Activated CD4-positive, alpha-beta T cell treated with anti-CD3 and anti-CD28 coated beads for 36 hours (primary cell): ENCODE measurements at regions not wholly inside any gene's neighbourhood (a gene's known extent, or its start where the extent isn't known, plus 50 kb on each side); places are given as distances from the start of the nearest gene placed in this dataset.

Experiments
- ATAC-seq: fragments of 200-7000 bp; cut with Tn5 transposase; one replicate; pipeline ENCODE4 v1.10.0; 2021; ENCODE audit warnings: mild to moderate bottlenecking, moderate library complexity
- CTCF ChIA-PET: fragments of 350-600 bp; sonication (Branson Sonifier 250); formaldehyde crosslinking; loops from one replicate; lab custom pipeline; 2021; ENCODE audit warnings: antibody characterized with exemption; lab: Charles Lee
- POLR2A ChIA-PET: fragments of 350-600 bp; sonication (Branson Sonifier 250); formaldehyde crosslinking; loops from one replicate; lab custom pipeline; 2021; ENCODE audit warnings: antibody characterized with exemption, inconsistent platforms; lab: Charles Lee
- DNase-seq: peaks from one replicate; pipeline ENCODE4 v3.0.0-alpha.2; 2020
- H3K27ac Mint-ChIP-seq: one replicate; pipeline ENCODE4 v1.8.0; 2021; ENCODE audit warnings: mixed read lengths
- H3K27me3 Mint-ChIP-seq: one replicate; pipeline ENCODE4 v1.8.0; 2021; ENCODE audit warnings: mixed read lengths
- H3K36me3 Mint-ChIP-seq: one replicate; pipeline ENCODE4 v1.8.0; 2021; ENCODE audit warnings: low read depth, mixed read lengths
- H3K4me1 Mint-ChIP-seq: one replicate; pipeline ENCODE4 v1.8.0; 2021; ENCODE audit warnings: mixed read lengths
- H3K4me3 Mint-ChIP-seq: one replicate; pipeline ENCODE4 v1.8.0; 2021; ENCODE audit warnings: mild to moderate bottlenecking, moderate library complexity, mixed read lengths
- H3K9me3 Mint-ChIP-seq: one replicate; pipeline ENCODE4 v1.8.0; 2021; ENCODE audit warnings: low read depth, mixed read lengths
- intact Hi-C, 2 experiments: fragments of 100-400 bp; cut with DNase I in 1 of 2; cut with micrococcal nuclease in 1 of 2; formaldehyde crosslinking; loops; one replicate each; pipeline versions ENCODE4 v1.14.2 to v1.15.1; 2022 to 2024; cut with DNase I, micrococcal nuclease

DNA sequence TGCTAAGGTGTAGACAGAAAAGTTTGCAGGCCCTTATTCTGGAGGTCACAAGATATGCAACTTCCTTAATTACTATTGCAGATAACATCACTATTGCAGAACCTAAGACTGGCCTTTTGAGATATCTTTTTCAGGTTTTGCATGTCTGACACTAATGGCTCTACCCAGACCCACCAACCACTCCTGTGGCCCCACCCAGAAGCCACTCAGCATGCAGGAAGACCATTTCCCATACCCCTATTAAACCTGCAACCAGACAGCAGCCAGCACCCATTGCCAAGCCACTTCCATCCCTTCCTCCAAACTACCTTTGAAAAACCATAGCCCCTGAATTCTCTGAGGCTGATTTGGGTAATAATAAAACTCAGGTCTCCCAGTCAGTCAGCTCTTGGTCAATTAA lies 297.6 kb downstream of the SLITRK6 start:
- ChIA-PET POLR2A (no interaction called here), CTCF (no interaction called here)
- intact Hi-C loops = no loop called here
- DNase-seq (no peak), ATAC-seq (no peak)
- H3K27ac Mint-ChIP-seq = no peak overlapping the region
- no peaks in the 10 kb centered on the region for H3K4me1 Mint-ChIP-seq
- H3K27me3 Mint-ChIP-seq = no peaks in the 10 kb centered on the region
- H3K36me3 Mint-ChIP-seq = no peaks in the 10 kb centered on the region
- H3K9me3 Mint-ChIP-seq = no peaks in the 10 kb centered on the region
- no peak overlapping the region for H3K4me3 Mint-ChIP-seq

DNA sequence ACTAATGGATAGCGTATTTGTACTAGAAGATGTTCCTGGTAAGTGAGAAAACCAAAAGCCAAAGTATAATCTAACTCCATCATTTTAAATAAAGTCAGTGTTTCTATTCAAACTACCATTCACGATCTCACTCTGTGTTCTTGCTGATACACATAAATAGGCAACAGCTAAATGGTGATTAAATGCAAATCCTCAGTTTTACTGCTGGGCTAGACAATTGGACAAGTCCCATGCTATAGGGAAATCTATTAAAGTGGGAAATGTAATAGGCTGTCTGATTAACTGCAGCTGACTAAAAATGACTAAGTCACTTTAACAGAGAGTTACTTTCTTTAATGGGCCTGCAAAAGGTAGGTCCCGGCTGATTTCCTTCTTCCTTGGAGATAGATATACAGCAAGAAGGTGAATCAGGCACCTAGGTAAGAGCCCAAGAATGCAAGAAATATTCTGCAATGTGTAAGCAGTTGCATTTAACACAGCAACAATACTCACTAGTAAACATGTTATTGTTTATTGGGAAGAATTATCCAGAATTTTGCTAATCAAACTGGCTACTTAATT lies 298.4 kb downstream of the SLITRK6 start:
- intact Hi-C loops = no loop called here
- CTCF ChIA-PET = interaction anchor here (1.2 kb wide), 1 partner anchor 11 kb away, joined by 3 read pairs; no protein-coding TSS in a partner anchor
- no peak overlapping the region for H3K4me3 Mint-ChIP-seq
- no peaks in the 10 kb centered on the region for H3K9me3 Mint-ChIP-seq
- ATAC-seq (no peak), DNase-seq (no peak)
- H3K27me3 Mint-ChIP-seq = no peaks in the 10 kb centered on the region
- no peaks in the 10 kb centered on the region for H3K4me1 Mint-ChIP-seq
- H3K27ac Mint-ChIP-seq = no peak overlapping the region
- POLR2A ChIA-PET = no interaction called here
- no peaks in the 10 kb centered on the region for H3K36me3 Mint-ChIP-seq

DNA sequence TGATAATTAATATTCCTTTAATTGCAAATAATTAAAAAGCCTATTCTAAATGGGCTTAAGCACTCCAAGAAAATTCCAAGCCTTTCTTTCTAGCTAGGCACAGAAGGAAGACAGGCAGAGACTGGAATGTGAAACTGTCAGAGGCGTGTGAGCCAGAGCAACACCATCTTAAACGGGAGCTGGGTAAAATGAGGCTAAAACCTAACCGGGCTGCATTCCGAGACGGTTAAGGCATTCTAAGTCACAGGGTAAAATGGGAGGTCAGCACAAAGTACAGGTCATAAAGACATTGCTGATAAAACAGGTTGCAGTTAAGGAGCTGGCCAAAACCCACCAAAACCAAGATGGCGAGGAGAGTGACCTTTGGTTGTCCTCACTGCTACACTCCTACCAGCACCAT lies 300.4 kb downstream of the SLITRK6 start:
- H3K4me3 Mint-ChIP-seq = no peak overlapping the region
- H3K9me3 Mint-ChIP-seq = no peaks in the 10 kb centered on the region
- ChIA-PET POLR2A (no interaction called here), CTCF (no interaction called here)
- no peak for ATAC-seq
- DNase-seq = no peak
- no peak overlapping the region for H3K27ac Mint-ChIP-seq
- no peaks in the 10 kb centered on the region for H3K4me1 Mint-ChIP-seq
- intact Hi-C loops = no loop called here
- no peaks in the 10 kb centered on the region for H3K27me3 Mint-ChIP-seq
- H3K36me3 Mint-ChIP-seq = no peaks in the 10 kb centered on the region

DNA sequence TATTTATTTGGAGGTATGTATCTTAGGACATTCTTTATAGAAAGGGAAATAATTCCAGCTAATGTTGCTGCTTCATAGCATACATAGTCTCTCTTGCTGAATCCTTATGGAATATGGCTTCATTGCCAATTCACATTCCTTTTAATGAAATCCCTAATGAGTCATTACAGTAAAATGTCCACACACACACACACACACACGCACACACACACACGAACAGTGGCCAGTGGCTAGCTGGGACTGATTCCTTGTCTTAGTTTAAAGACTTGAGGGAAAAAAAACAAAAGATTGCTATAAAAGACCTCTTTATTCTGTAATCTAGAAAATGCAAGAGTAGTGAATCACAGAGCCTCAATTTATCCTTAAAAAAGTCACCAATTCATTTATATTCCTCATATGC lies 301.6 kb downstream of the SLITRK6 start:
- Mint-ChIP-seq H3K27me3 (no peaks in the 10 kb centered on the region), H3K4me3 (no peak overlapping the region), H3K9me3 (no peaks in the 10 kb centered on the region), H3K27ac (no peak overlapping the region), H3K4me1 (no peaks in the 10 kb centered on the region), H3K36me3 (no peaks in the 10 kb centered on the region)
- ATAC-seq = no peak
- intact Hi-C loops = no loop called here
- POLR2A ChIA-PET = interaction anchor here (0.7 kb wide), 1 partner anchor 82 kb away, joined by 5 read pairs; no protein-coding TSS in a partner anchor
- CTCF ChIA-PET = no interaction called here
- DNase-seq = no peak

DNA sequence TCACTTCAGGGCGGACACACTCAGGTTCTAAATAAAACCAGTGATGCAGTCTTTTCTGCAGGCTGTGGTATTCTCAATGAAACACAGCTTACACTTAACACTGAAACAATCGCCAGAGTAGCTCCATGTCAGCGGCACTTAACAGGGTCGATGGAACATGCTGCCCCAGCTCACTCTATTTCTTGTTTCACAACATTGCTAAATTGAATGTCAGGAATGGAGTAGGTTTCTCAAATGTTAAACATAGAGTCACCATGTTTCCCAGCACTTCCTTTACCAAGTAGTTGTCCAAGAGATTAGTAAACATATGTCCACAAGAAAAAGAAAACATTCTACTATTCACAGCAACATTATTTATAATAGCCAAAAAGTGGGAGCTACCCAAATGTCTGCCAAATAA lies 306.9 kb downstream of the SLITRK6 start:
- ChIA-PET POLR2A (no interaction called here), CTCF (no interaction called here)
- Mint-ChIP-seq H3K4me3 (no peak overlapping the region), H3K36me3 (no peaks in the 10 kb centered on the region), H3K27ac (no peak overlapping the region), H3K4me1 (no peaks in the 10 kb centered on the region), H3K9me3 (no peaks in the 10 kb centered on the region), H3K27me3 (no peaks in the 10 kb centered on the region)
- DNase-seq (no peak), ATAC-seq (no peak)
- intact Hi-C loops = no loop called here

DNA sequence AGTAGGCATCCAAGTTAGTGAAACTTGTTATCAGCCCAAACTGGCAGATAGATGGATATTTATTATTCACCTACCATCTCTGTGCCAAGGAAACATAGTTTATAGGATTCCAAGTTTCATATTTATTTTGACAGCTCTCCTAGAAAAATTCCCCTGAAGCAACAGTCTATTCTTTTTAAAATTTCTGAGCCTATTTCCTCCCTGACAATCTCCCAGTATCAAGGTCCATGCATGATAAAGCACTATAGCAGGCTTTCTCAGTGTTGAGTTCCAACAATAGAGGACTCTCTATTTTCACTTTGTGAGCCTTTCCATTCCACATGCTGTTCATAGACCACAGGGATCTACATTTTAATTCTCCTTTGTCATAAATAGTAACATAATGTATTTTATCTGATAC lies 312.6 kb downstream of the SLITRK6 start:
- Mint-ChIP-seq H3K4me3 (no peak overlapping the region), H3K4me1 (no peaks in the 10 kb centered on the region), H3K36me3 (no peaks in the 10 kb centered on the region), H3K27ac (no peak overlapping the region), H3K9me3 (no peaks in the 10 kb centered on the region), H3K27me3 (no peaks in the 10 kb centered on the region)
- no peak for ATAC-seq
- POLR2A ChIA-PET = no interaction called here
- CTCF ChIA-PET = no interaction called here
- intact Hi-C loops = no loop called here
- no peak for DNase-seq

DNA sequence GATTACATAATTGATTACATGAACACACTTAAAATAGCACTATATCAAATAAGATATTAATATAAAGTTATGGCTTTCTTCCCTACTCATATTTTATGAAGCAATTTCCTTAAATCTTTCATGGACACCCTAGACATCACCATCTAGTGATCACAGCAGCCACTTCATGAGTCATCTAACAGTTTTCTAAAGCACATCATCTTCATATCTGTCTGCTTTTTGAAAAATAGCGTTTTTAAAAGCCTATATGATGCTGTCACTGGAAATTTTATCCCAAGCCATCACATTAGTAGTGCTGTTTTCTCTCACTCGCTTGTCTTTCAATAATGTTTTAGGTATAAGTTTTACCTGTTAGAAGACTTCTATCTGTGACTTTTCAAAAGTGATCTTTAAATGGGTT lies 326.1 kb downstream of the SLITRK6 start:
- intact Hi-C loops = no loop called here
- Mint-ChIP-seq H3K36me3 (no peaks in the 10 kb centered on the region), H3K4me3 (no peak overlapping the region), H3K4me1 (no peaks in the 10 kb centered on the region), H3K27me3 (no peaks in the 10 kb centered on the region), H3K27ac (no peak overlapping the region), H3K9me3 (no peaks in the 10 kb centered on the region)
- CTCF ChIA-PET = no interaction called here
- POLR2A ChIA-PET = no interaction called here
- no peak for DNase-seq
- ATAC-seq = no peak

DNA sequence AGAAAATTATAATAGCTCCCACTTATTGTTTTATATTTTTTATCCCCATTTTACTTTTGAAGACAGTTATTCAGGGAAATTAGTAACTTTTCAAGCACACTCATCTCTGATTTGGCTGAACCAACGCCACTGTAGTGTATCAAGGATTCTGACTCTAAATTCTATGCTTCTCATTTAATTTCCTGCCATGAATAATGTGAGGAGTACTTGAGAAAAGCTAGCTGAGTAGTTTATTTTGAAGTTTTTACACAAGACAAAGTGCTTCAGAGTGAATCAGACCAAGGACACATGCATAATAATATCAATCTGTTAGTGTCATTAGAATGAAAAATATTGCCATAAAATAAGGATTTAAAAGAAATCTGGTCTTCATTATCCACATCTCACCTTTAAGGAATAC lies 329.9 kb downstream of the SLITRK6 start:
- Mint-ChIP-seq H3K4me1 (no peaks in the 10 kb centered on the region), H3K36me3 (no peaks in the 10 kb centered on the region), H3K27ac (no peak overlapping the region), H3K27me3 (no peaks in the 10 kb centered on the region), H3K4me3 (no peak overlapping the region), H3K9me3 (no peaks in the 10 kb centered on the region)
- intact Hi-C loops = no loop called here
- DNase-seq (no peak), ATAC-seq (no peak)
- ChIA-PET POLR2A (interaction anchor here (0.7 kb wide), 1 partner anchor 174 kb away, joined by 3 read pairs; no protein-coding TSS in a partner anchor), CTCF (no interaction called here)

DNA sequence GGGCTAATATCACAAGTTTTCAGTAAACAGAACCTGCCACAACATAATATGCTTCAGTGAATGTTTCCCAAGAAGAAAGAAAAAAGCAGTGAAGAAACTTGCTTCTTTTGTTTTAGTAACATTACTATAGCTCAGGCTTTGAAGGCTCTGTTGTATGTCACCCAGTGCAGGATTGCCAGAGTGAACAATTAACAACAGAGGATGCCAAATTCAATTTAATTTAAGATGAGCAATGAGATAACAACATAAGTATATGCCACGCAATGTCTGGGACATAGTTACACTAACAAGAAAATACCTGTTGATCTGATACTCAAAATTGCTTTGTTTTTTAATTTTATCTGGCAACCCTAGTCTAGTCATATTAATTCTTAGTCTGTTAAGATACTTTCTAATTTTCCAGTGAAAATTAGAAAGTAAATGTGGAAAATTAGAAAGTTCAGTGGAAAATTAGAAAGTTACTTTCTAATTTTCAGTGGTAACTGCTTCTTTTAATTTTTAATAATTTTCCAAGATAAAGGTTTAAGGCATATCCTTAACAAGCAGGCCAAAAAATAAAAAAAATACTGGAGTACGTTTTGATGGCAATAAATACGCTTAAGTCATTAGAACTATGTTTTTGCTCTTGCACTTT lies 336.3 kb downstream of the SLITRK6 start:
- intact Hi-C loops = no loop called here
- H3K27ac Mint-ChIP-seq = no peak overlapping the region
- no peaks in the 10 kb centered on the region for H3K36me3 Mint-ChIP-seq
- ChIA-PET CTCF (no interaction called here), POLR2A (no interaction called here)
- H3K9me3 Mint-ChIP-seq = peaks cover 4% of the 10 kb centered on the region
- no peak overlapping the region for H3K4me3 Mint-ChIP-seq
- no peak for DNase-seq
- ATAC-seq = no peak
- H3K27me3 Mint-ChIP-seq = no peaks in the 10 kb centered on the region
- H3K4me1 Mint-ChIP-seq = no peaks in the 10 kb centered on the region

DNA sequence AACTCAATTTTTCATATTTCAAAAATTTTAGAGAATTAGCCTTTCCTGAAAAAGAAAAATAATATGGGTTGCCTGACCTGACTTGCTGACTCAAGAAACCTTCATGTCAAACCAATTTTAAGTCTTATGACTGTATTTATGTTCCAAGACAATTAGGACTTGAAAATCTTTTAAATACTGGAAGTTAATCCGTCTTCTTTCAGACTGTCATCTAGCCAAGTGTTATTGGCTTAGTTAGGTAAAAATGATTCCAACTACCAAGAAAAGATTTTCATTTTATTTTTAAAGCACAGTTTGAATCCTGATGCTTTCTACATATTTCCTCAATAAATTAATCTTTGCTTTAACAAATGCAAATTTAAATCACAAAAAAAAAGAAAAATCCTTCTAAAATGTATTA lies 337.6 kb downstream of the SLITRK6 start:
- H3K27ac Mint-ChIP-seq = no peak overlapping the region
- ATAC-seq (no peak), DNase-seq (no peak)
- no peaks in the 10 kb centered on the region for H3K4me1 Mint-ChIP-seq
- no peak overlapping the region for H3K4me3 Mint-ChIP-seq
- peaks cover 8% of the 10 kb centered on the region for H3K9me3 Mint-ChIP-seq
- no peaks in the 10 kb centered on the region for H3K36me3 Mint-ChIP-seq
- CTCF ChIA-PET = no interaction called here
- intact Hi-C loops = no loop called here
- H3K27me3 Mint-ChIP-seq = no peaks in the 10 kb centered on the region
- POLR2A ChIA-PET = no interaction called here

DNA sequence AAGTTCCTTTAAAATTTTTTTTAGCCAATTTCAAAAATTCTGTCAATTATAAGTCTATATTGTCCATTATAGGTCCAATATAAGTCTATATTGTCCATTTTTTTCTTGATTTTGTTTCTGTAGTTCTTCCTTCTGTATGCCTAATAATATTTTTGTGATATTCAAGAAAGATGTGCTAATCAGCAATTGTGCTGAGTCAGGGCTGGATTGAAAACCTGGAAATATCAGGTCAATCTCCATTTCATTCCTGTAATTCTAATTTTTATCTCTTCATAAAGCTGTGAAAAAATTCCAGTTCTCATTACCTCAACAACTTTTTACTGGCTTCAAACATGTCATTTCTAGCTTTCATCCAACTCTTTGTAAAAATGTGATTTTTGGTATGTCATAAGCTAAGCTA lies 353.7 kb downstream of the SLITRK6 start:
- ChIA-PET POLR2A (no interaction called here), CTCF (no interaction called here)
- ATAC-seq = no peak
- Mint-ChIP-seq H3K4me3 (no peak overlapping the region), H3K36me3 (no peaks in the 10 kb centered on the region), H3K9me3 (no peaks in the 10 kb centered on the region), H3K27ac (no peak overlapping the region), H3K4me1 (no peaks in the 10 kb centered on the region), H3K27me3 (no peaks in the 10 kb centered on the region)
- intact Hi-C loops = no loop called here
- DNase-seq = no peak

DNA sequence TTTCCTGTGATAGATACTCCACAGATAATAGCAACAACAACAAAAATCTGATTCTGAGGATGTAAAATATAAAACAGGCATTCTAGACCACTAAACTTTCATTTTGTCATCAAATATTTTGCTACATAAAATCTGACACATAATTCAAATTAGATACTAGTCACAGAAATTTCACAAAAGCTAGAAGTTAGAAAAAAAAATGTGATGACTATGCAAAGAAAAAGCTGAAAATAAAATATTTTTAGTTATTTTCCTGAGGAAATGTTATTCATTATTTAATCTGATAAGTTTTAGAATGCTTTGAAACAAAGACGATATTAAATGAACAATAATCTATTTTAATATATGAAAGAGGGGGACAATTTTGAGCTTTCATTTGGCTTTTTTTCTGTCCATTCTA lies 357.2 kb downstream of the SLITRK6 start:
- CTCF ChIA-PET = no interaction called here
- no peaks in the 10 kb centered on the region for H3K4me1 Mint-ChIP-seq
- intact Hi-C loops = no loop called here

More for the DNA sequence above, 357.2 kb downstream of the SLITRK6 start:
- Mint-ChIP-seq H3K4me3 (no peak overlapping the region), H3K36me3 (no peaks in the 10 kb centered on the region), H3K27me3 (no peaks in the 10 kb centered on the region), H3K9me3 (no peaks in the 10 kb centered on the region), H3K27ac (no peak overlapping the region)
- ATAC-seq (no peak), DNase-seq (no peak)
- POLR2A ChIA-PET = no interaction called here
